HCT116 (cell line): ENCODE measurements at regions not wholly inside any gene's neighbourhood (a gene's known extent, or its start where the extent isn't known, plus 50 kb on each side); places are given as distances from the start of the nearest gene placed in this dataset.

Experiments used
- ATAC-seq: fragments of 200-7000 bp; cut with Tn5 transposase; 2 replicates; pipeline ENCODE4 v1.9.1; 2020; ENCODE audit warnings: mild to moderate bottlenecking, moderate library complexity
- BruUV-seq: library from RNA; stranded (reverse); fragments of 400-500 nt; replicated peaks from 2 replicates; lab custom pipeline; 2021; lab: Mats Ljungman, UMichigan
- CTCF ChIA-PET: fragments of 300-600 bp; sonication (Branson Sonifier 250); formaldehyde crosslinking; loops from one replicate; lab custom pipeline; 2021; ENCODE audit warnings: antibody characterized with exemption; lab: Charles Lee
- POLR2A ChIA-PET: fragments of 300-600, 350-600 bp; sonication (Branson Sonifier 250); formaldehyde crosslinking; loops from one replicate; lab custom pipeline; 2021; ENCODE audit warnings: antibody characterized with exemption; lab: Charles Lee
- RAD21 ChIA-PET, 2 experiments: fragments of 300-600 bp; sonication (Branson Sonifier 250); formaldehyde crosslinking; loops; one replicate each; lab custom pipeline; 2023; ENCODE audit warnings: low total read pairs in 2 of 2; ENCODE audit not compliant: uncharacterized antibody in 2 of 2, unreplicated experiment in 2 of 2, low non-redundant PET in 1 of 2; lab: Charles Lee
- DNase-seq: peaks from one replicate; pipeline ENCODE4 v3.0.0-alpha.2; 2010; ENCODE audit warnings: low read depth, low spot score
- H2AFZ ChIP-seq: fragments of 200-600 bp; shearing (Covaris generic), sonication (generic); 2 replicates; pipeline ENCODE4 v1.6.1; 2017; ENCODE audit warnings: low read depth, mixed run types, mixed read lengths, antibody characterized with exemption, low read length; ENCODE audit not compliant: poor library complexity, severe bottlenecking
- H3K27ac ChIP-seq: 2 replicates; pipeline ENCODE4 v1.5.1; 2012; ENCODE audit warnings: low read depth, low read length
- H3K27me3 ChIP-seq: fragments of 200-600 bp; sonication (generic); 2 replicates; pipeline ENCODE4 v1.6.1; 2016; ENCODE audit warnings: mixed run types, low read length, mixed read lengths; ENCODE audit not compliant: insufficient read depth
- H3K36me3 ChIP-seq, 2 experiments: fragments of 200-500 bp in 1 of 2; fragments of 200-600 bp in 1 of 2; sonication (Bioruptor generic) in 1 of 2; sonication (generic) in 1 of 2; 2 replicates each; pipeline versions ENCODE4 v1.5.1 to v1.6.1; 2014 to 2016; ENCODE audit warnings: low read length in 2 of 2, inconsistent platforms in 1 of 2, mixed read lengths in 1 of 2, mixed run types in 1 of 2; ENCODE audit not compliant: insufficient read depth in 2 of 2, control insufficient read depth in 1 of 2
- H3K4me1 ChIP-seq, 2 experiments: fragments of 200-600 bp in 1 of 2; sonication (generic) in 1 of 2; 2 replicates each; pipeline versions ENCODE4 v1.5.1 to v1.6.1; 2012 to 2017; ENCODE audit warnings: low read length in 2 of 2, inconsistent platforms in 1 of 2, mild to moderate bottlenecking in 1 of 2, mixed read lengths in 1 of 2, mixed run types in 1 of 2, moderate library complexity in 1 of 2; ENCODE audit not compliant: insufficient read depth in 2 of 2, control insufficient read depth in 1 of 2
- H3K4me2 ChIP-seq: fragments of 200-600 bp; sonication (generic); 2 replicates; pipeline ENCODE4 v1.6.1; 2017; ENCODE audit warnings: mixed run types, low read length, mixed read lengths
- H3K4me3 ChIP-seq, 2 experiments: fragments of 200-600 bp in 1 of 2; sonication (generic) in 1 of 2; replicated peaks in 1 of 2; 2 replicates each; pipeline ENCODE4 v1.5.1; 2011 to 2016; ENCODE audit warnings: low read length in 2 of 2, control low read depth in 1 of 2, low read depth in 1 of 2, mild to moderate bottlenecking in 1 of 2, mixed read lengths in 1 of 2, mixed run types in 1 of 2
- H3K79me2 ChIP-seq: fragments of 200-600 bp; sonication (generic); 2 replicates; pipeline ENCODE4 v1.6.1; 2017; ENCODE audit warnings: mild to moderate bottlenecking, mixed run types, low read length, moderate library complexity, mixed read lengths; ENCODE audit not compliant: insufficient read depth
- H3K9ac ChIP-seq: fragments of 200-600 bp; sonication (generic); 2 replicates; pipeline ENCODE4 v1.6.1; 2016; ENCODE audit warnings: low read length, mixed read lengths
- H3K9me2 ChIP-seq: fragments of 200-600 bp; sonication (generic), shearing (Covaris generic); 2 replicates; pipeline ENCODE4 v1.6.1; 2017; ENCODE audit warnings: mixed run types, mild to moderate bottlenecking, moderate library complexity; ENCODE audit not compliant: insufficient read depth
- H3K9me3 ChIP-seq, 2 experiments: fragments of 200-500 bp in 1 of 2; fragments of 200-600 bp in 1 of 2; sonication (Bioruptor generic) in 1 of 2; sonication (generic) in 1 of 2; 2 replicates each; pipeline ENCODE4 v1.6.1; 2014 to 2017; ENCODE audit warnings: low read length in 2 of 2, mixed read lengths in 2 of 2, inconsistent platforms in 1 of 2, low read depth in 1 of 2, mild to moderate bottlenecking in 1 of 2, mixed run types in 1 of 2, moderate library complexity in 1 of 2; ENCODE audit not compliant: control insufficient read depth in 1 of 2, insufficient read depth in 1 of 2
- H4K20me1 ChIP-seq: fragments of 200-600 bp; sonication (generic), shearing (Covaris generic); 2 replicates; pipeline ENCODE4 v1.6.1; 2017; ENCODE audit warnings: mixed run types, mild to moderate bottlenecking, moderate library complexity; ENCODE audit not compliant: insufficient read depth
- CBX3 ChIP-seq: IDR thresholded peaks from 2 replicates; pipeline ENCODE4 v1.6.1; 2012; ENCODE audit warnings: low read depth
- CEBPB ChIP-seq: IDR thresholded peaks from 2 replicates; pipeline ENCODE4 v1.6.1; 2012; ENCODE audit warnings: low read depth
- ELF1 ChIP-seq: IDR thresholded peaks from 2 replicates; pipeline ENCODE4 v1.6.1; 2012; ENCODE audit warnings: low read depth, borderline replicate concordance
- FOSL1 ChIP-seq: IDR thresholded peaks from 2 replicates; pipeline ENCODE4 v1.6.1; 2012; ENCODE audit warnings: low read depth
- POLR2A ChIP-seq: IDR thresholded peaks from 2 replicates; pipeline ENCODE4 v1.7.0; 2011; ENCODE audit warnings: borderline replicate concordance; ENCODE audit not compliant: insufficient read depth, insufficient read length; ENCODE audit errors: extremely low read depth
- SIN3A ChIP-seq: IDR thresholded peaks from 2 replicates; pipeline ENCODE4 v1.6.1; 2012; ENCODE audit warnings: low read depth
- SP1 ChIP-seq: IDR thresholded peaks from 2 replicates; pipeline ENCODE4 v1.6.1; 2012; ENCODE audit warnings: low read depth
- TCF7L2 ChIP-seq: IDR thresholded peaks from 2 replicates; pipeline ENCODE4 v1.7.0; 2011; ENCODE audit warnings: borderline replicate concordance, inconsistent platforms; ENCODE audit not compliant: insufficient read depth, insufficient read length; ENCODE audit errors: extremely low read depth
- intact Hi-C: fragments of 100-400 bp; cut with micrococcal nuclease; formaldehyde crosslinking; loops from 2 replicates; pipeline ENCODE4 v1.10.0; 2022
- TF ChIP-seq, protein P1 (sequence below), 3 experiments: fragments of 200-600 bp in 1 of 3; sonication (generic) in 1 of 3; IDR thresholded peaks in 2 of 3; conservative IDR thresholded peaks in 1 of 3; 2 replicates each; pipeline ENCODE4 v1.5.1; 2012 to 2017; ENCODE audit warnings: low read depth in 2 of 3, low read length in 2 of 3, antibody characterized with exemption in 1 of 3, borderline replicate concordance in 1 of 3, control low read depth in 1 of 3, mild to moderate bottlenecking in 1 of 3, mixed read lengths in 1 of 3, mixed run types in 1 of 3, moderate library complexity in 1 of 3; ENCODE audit not compliant: insufficient read depth in 1 of 3
- TF ChIP-seq, protein P2 (sequence below): IDR thresholded peaks from 2 replicates; pipeline ENCODE4 v1.6.1; 2012

DNA sequence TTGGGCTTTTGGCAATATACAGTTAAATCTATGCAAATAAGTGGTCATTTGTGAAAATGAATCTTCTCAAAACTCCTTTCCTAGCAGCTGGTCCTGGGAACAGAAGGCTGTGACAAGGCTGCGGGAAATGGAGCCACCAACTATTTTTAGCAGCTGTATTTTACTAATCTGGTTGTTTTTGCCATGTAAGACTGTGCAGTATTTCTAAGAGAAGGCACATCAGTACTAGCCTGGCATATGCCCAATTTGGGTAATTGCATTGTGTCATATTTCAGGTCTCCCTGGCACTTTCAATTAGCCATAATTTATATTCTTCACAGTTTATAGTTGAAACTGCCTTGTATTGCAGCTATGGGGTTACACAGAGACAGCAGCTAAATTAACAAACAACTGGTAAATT lies 109.6 kb downstream of the MANEA start:
- ATAC-seq (no peak), DNase-seq (no peak)
- intact Hi-C loops: no loop called here
- ChIA-PET POLR2A (no interaction called here), CTCF (no interaction called here), RAD21 (no interaction called here)
- Histone ChIP-seq H4K20me1 (no peaks in the 10 kb centered on the region), H3K4me2 (no peak overlapping the region), H3K4me1 (no peaks in the 10 kb centered on the region), H2AFZ (no peak overlapping the region), H3K79me2 (no peaks in the 10 kb centered on the region), H3K27ac (no peak overlapping the region), H3K27me3 (no peaks in the 10 kb centered on the region), H3K9me2 (no peaks in the 10 kb centered on the region), H3K9ac (no peak overlapping the region), H3K4me3 (no peak overlapping the region), H3K9me3 (no peaks in the 10 kb centered on the region), H3K36me3 (no peaks in the 10 kb centered on the region)
- TF ChIP-seq SIN3A (no peak), TCF7L2 (no peak), CBX3 (no peak), CEBPB (no peak), SP1 (no peak), POLR2A (no peak), ELF1 (no peak), FOSL1 (no peak)
- TF ChIP-seq, protein P1, sequence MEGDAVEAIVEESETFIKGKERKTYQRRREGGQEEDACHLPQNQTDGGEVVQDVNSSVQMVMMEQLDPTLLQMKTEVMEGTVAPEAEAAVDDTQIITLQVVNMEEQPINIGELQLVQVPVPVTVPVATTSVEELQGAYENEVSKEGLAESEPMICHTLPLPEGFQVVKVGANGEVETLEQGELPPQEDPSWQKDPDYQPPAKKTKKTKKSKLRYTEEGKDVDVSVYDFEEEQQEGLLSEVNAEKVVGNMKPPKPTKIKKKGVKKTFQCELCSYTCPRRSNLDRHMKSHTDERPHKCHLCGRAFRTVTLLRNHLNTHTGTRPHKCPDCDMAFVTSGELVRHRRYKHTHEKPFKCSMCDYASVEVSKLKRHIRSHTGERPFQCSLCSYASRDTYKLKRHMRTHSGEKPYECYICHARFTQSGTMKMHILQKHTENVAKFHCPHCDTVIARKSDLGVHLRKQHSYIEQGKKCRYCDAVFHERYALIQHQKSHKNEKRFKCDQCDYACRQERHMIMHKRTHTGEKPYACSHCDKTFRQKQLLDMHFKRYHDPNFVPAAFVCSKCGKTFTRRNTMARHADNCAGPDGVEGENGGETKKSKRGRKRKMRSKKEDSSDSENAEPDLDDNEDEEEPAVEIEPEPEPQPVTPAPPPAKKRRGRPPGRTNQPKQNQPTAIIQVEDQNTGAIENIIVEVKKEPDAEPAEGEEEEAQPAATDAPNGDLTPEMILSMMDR (IDR thresholded peaks at IDR 0.05 in 2 of 3, conservative IDR thresholded peaks at IDR 0.05 in 1 of 3; ENCODE audit: borderline replicate concordance in 1 of 3, insufficient read depth in 1 of 3, low read depth in 2 of 3, low read length in 2 of 3): no peak
- TF ChIP-seq, protein P2, sequence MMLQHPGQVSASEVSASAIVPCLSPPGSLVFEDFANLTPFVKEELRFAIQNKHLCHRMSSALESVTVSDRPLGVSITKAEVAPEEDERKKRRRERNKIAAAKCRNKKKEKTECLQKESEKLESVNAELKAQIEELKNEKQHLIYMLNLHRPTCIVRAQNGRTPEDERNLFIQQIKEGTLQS: no peak
- BruUV-seq: no TSS peak
